ENCODE measurements at regions not wholly inside any gene's neighbourhood (a gene's known extent, or its start where the extent isn't known, plus 50 kb on each side); places are given as distances from the start of the nearest gene placed in this dataset.

- TF ChIP-seq CTCF (IDR thresholded peaks at IDR 0.05; ENCODE audit: low read depth, low read length), result no peak
- Histone ChIP-seq H3K4me3 (no peak overlapping the region), H3K4me1 (ENCODE audit: low read depth) (no peaks in the 10 kb centered on the region), H3K27ac (no peak overlapping the region), H3K36me3 (no peaks in the 10 kb centered on the region), H3K9me3 (ENCODE audit: low read depth) (no peaks in the 10 kb centered on the region), H3K27me3 (no peaks in the 10 kb centered on the region)
- no peak for DNase-seq (ENCODE audit: low read depth in 1 of 2, low spot score in 1 of 2)
Observed at GRCh38 chr16:17526956-17527937, 56.5 kb upstream of the XYLT1 start.

GRCh38 chr16:17524656-17525055 lies 53.9 kb upstream of the XYLT1 start:
- no peak overlapping the region for H3K4me3 ChIP-seq
- peaks cover 5% of the 10 kb centered on the region for H3K27me3 ChIP-seq
- no peak for TF ChIP-seq CTCF (IDR thresholded peaks at IDR 0.05; ENCODE audit: low read depth, low read length)
- H3K4me1 ChIP-seq (ENCODE audit: low read depth), result no peaks in the 10 kb centered on the region
- no peaks in the 10 kb centered on the region for H3K9me3 ChIP-seq (ENCODE audit: low read depth)
- no peak overlapping the region for H3K27ac ChIP-seq
- H3K36me3 ChIP-seq, result no peaks in the 10 kb centered on the region
- DNase-seq (ENCODE audit: low read depth in 1 of 2, low spot score in 1 of 2), result no peak

GRCh38 chr16:17520561-17520960 lies 49.8 kb upstream of the XYLT1 start:
- no peaks in the 10 kb centered on the region for H3K9me3 ChIP-seq (ENCODE audit: low read depth)
- no peak for DNase-seq (ENCODE audit: low read depth in 1 of 2, low spot score in 1 of 2)
- no peak for TF ChIP-seq CTCF (IDR thresholded peaks at IDR 0.05; ENCODE audit: low read depth, low read length)
- H3K4me1 ChIP-seq (ENCODE audit: low read depth), result no peaks in the 10 kb centered on the region
- no peak overlapping the region for H3K4me3 ChIP-seq
- peaks cover 5% of the 10 kb centered on the region for H3K27me3 ChIP-seq
- no peak overlapping the region for H3K27ac ChIP-seq
- no peaks in the 10 kb centered on the region for H3K36me3 ChIP-seq
